ENCODE measurements at regions not wholly inside any gene's neighbourhood (a gene's known extent, or its start where the extent isn't known, plus 50 kb on each side); places are given as distances from the start of the nearest gene placed in this dataset.
"Not testable (repeated sequence)": the region's sequence is repeated elsewhere in the genome, so short reads cannot be mapped to it uniquely, and the experiment has no call there.

DNA sequence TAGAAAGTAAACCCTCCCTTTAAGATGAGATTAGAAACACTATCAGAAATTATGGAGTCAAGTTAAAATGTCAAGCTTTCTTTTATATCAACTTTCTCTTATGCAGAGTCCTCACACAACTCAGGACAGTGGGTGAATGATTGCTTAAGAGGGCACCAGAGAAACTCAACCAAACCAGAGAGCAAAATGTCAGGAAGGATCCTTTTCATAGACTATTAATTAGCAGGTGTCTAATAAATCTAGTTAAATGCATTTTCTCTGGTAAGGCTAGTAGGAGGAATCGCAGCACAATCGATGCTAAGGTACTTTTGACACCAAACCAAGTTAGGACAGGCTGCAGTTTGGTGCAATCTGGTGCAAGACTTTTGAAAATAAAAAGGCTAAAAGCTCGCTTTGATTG lies 614.7 kb upstream of the FOXG1 start:
- Mint-ChIP-seq H3K4me3 (no peak overlapping the region), H3K27me3 (ENCODE audit: low read depth) (no peaks in the 10 kb centered on the region), H3K27ac (no peak overlapping the region), H3K9me3 (peaks cover 44% of the 10 kb centered on the region), H3K4me1 (ENCODE audit: low read depth) (no peaks in the 10 kb centered on the region), H3K36me3 (ENCODE audit: low read depth) (no peaks in the 10 kb centered on the region)
- no peak for DNase-seq (ENCODE audit: low spot score)

DNA sequence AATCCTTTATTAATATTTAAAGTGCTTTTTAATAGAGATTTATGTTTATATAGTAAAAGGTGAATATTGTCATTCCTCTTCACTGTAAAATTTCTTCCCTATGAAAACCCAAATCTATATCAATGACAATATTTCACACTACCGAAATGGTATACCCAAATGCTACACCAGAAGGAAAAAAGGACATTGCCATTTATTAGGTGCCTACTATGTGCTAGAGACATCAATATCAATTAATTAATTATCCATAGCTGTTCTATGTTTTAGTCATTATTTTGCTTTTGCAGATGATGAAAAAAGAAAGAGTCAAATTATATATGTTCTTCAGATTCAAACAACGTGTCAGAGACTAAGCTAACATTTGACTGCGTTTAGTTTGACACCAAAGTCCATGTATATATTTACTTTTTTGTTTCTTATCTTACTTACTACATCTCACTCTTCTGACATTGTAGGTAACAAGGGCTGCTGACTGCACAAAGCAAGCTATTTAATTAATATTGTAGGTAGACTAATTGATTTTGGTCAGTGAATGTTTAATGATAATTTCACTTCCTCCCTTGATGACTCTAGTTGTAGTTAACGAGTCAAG lies 614.0 kb upstream of the FOXG1 start:
- Mint-ChIP-seq H3K4me1 (ENCODE audit: low read depth) (no peaks in the 10 kb centered on the region), H3K4me3 (no peak overlapping the region), H3K27ac (no peak overlapping the region), H3K27me3 (ENCODE audit: low read depth) (no peaks in the 10 kb centered on the region), H3K9me3 (peaks cover 41% of the 10 kb centered on the region), H3K36me3 (ENCODE audit: low read depth) (no peaks in the 10 kb centered on the region)
- no peak for DNase-seq (ENCODE audit: low spot score)

DNA sequence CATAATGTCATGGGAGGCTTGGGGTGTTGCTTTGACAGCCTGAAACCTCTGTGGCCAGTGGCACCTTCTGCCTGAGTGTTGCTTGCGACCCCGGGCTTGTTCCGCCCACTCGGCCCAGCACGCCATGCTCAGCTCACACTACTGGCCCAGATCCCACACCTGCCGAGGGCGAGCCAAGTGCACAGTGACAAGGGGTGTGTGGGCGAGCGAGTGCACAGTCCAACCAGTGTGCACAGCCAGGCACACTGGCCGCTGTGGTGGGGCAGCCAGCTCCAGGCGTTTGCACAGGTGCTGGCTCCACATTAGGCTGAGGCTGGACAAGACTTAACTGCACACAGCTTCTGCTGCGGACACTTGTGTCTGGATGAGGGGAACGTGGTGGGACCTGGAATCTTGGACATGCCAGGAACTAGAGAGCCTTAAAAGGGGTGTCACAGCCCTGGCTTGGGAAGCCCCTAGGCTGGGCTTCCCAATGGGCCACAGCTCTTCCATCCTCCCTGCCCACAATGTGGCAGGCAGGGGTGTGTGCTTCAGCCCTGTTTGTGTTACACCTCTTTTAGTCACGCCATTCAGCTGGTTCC lies 609.2 kb upstream of the FOXG1 start:
- peaks cover 40% of the 10 kb centered on the region for H3K9me3 Mint-ChIP-seq
- H3K36me3 Mint-ChIP-seq (ENCODE audit: low read depth), result no peaks in the 10 kb centered on the region
- no peaks in the 10 kb centered on the region for H3K4me1 Mint-ChIP-seq (ENCODE audit: low read depth)
- H3K4me3 Mint-ChIP-seq, result no peak overlapping the region
- no peak overlapping the region for H3K27ac Mint-ChIP-seq
- H3K27me3 Mint-ChIP-seq (ENCODE audit: low read depth), result no peaks in the 10 kb centered on the region
- no peak for DNase-seq (ENCODE audit: low spot score)

DNA sequence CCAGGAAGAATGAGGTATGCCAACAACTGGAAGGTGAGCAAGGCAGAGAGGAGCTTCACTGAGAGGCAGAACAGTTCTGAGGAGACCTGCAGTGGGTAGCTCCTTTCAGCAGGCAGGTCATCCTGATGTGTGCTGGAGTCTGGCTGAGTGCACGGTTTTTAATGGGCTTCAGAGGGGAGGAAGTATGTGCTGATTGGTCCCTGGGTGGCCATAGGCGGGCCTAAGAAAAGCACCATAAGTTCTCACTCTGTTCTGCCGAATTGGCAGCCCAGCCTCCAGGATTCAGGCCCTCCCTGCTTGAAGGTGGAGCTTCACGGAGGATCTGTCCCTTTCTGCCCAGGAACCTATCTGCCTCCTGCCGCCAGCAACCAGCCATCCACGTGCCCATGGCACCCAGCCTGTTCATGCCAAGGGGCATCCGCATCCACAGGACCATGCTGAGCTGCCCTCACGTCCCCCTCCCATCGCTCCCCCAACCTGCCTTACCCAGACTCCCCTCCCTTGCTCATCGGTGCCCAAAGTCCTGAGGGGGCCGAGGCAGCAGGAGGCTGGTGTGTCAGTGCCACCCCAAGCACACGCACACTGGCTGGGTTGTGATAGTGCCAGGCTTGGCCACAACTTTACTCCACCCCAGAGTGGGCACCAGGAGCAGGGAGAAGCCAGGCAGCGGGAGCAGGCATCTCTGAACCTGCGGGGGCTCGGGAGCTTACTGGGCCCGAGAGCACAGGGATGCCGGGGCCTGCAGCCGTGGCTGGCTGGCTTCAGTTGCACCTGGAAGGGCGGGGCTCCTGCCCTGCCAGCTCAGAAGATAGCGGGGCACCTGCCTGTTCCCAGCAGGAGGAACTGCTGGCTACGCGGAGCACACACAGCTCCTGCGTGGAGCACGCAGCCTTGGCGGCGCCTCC lies 608.4 kb upstream of the FOXG1 start:
- H3K27me3 Mint-ChIP-seq (ENCODE audit: low read depth), result no peaks in the 10 kb centered on the region
- no peak overlapping the region for H3K27ac Mint-ChIP-seq
- H3K36me3 Mint-ChIP-seq (ENCODE audit: low read depth), result no peaks in the 10 kb centered on the region
- DNase-seq (ENCODE audit: low spot score), result no peak
- no peak overlapping the region for H3K4me3 Mint-ChIP-seq
- no peaks in the 10 kb centered on the region for H3K4me1 Mint-ChIP-seq (ENCODE audit: low read depth)
- peaks cover 41% of the 10 kb centered on the region for H3K9me3 Mint-ChIP-seq

DNA sequence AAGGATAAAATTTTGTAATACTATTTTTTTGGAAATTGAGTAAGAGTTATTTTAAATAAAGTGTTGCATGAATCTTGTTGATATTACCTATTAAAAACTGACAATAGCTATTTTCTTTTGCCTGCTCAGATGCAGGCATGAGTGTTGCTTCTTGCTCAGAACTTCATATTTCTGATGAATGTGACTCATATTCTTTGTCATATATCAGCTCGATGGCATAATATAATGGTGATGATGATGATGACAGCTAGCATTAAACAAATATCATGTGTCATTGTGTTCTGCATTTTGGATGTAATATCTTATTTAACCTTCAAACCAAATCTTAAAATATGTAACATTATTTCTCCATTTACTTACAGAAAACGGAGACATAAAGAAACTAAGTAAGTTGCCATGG lies 605.5 kb upstream of the FOXG1 start:
- no peaks in the 10 kb centered on the region for H3K36me3 Mint-ChIP-seq (ENCODE audit: low read depth)
- H3K9me3 Mint-ChIP-seq, result peaks cover 35% of the 10 kb centered on the region
- no peak overlapping the region for H3K4me3 Mint-ChIP-seq
- no peak for DNase-seq (ENCODE audit: low spot score)
- no peaks in the 10 kb centered on the region for H3K27me3 Mint-ChIP-seq (ENCODE audit: low read depth)
- H3K27ac Mint-ChIP-seq, result no peak overlapping the region
- H3K4me1 Mint-ChIP-seq (ENCODE audit: low read depth), result no peaks in the 10 kb centered on the region

DNA sequence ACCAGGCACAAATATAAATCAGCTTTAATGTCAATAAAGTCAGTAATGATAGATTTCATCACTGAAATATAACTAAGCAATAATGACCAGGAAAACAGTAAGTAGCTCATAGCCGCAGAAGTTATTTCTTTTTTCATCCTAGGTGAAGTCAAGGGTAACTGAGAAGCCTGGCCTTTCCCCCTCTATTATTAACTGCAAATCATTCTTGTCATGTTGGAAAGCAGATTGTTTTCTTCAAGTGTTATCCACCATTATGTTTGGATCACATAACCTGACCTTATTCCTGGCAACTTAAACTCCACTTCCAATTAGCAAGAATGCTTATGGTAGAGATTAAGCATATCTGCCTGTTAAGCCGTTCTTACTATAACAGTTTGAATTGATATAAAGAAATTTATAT lies 603.4 kb upstream of the FOXG1 start:
- Mint-ChIP-seq H3K9me3 (peaks cover 33% of the 10 kb centered on the region), H3K4me3 (no peak overlapping the region), H3K36me3 (ENCODE audit: low read depth) (no peaks in the 10 kb centered on the region), H3K27ac (no peak overlapping the region), H3K4me1 (ENCODE audit: low read depth) (no peaks in the 10 kb centered on the region), H3K27me3 (ENCODE audit: low read depth) (no peaks in the 10 kb centered on the region)
- DNase-seq (ENCODE audit: low spot score), result no peak

DNA sequence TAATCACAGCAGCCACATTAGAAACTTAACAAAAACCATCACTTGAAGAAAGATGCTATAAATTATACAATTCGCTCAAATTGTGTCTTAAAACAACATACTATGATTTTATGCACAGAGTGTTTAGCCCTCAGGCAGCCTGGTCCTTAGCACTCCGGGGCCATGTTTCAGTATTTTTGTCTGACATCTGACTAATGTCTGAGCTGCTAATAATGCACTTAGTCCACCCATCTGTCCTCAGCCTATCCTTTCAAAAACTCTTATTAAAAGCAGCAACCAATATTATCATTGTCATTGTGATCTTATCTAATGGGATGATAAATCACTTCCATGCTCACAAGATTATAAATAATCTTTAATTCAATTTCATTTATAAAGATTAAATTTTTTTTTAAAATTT lies 602.7 kb upstream of the FOXG1 start:
- Mint-ChIP-seq H3K36me3 (ENCODE audit: low read depth) (no peaks in the 10 kb centered on the region), H3K27me3 (ENCODE audit: low read depth) (no peaks in the 10 kb centered on the region), H3K27ac (no peak overlapping the region), H3K4me3 (no peak overlapping the region), H3K4me1 (ENCODE audit: low read depth) (no peaks in the 10 kb centered on the region), H3K9me3 (peaks cover 37% of the 10 kb centered on the region)
- no peak for DNase-seq (ENCODE audit: low spot score)

DNA sequence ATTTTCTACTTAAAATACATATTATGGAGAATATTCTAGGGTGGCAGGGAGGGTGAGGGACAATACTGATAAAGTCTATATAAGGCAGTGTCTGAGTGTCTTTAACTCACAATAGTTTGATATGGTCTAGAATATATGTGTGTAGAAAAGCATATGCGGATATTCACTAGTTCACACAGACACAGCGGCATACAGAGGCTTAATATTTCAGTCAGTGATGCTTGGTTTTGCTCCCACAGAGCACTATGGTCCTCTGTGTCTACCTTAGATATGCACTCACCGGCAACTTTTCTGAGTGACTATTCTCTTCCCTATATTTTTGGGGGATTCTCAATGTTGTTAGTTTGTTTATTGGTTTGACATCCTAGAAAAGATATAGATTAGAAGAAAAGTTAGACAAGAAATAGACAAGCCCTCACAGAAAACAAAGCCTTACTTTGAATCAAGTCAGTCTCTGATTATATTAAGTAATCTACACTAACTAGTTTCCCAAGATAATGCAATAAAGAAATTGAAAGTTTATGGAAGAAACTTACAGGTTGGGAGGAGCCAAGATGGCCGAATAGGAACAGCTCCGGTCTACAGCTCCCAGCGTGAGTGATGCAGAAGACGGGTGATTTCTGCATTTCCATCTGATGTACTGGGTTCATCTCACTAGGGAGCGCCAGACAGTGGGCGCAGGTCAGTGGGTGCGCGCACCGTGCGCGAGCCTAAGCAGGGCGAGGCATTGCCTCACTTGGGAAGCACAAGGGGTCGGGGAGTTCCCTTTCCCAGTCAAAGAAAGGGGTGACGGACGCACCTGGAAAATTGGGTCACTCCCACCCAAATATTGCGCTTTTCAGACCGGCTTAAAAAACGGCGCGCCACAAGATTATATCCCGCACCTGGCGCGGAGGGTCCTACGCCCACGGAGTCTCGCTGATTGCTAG lies 578.4 kb upstream of the FOXG1 start:
- DNase-seq (ENCODE audit: low spot score); H3K36me3 Mint-ChIP-seq (ENCODE audit: low read depth); H3K27me3 Mint-ChIP-seq (ENCODE audit: low read depth); H3K27ac Mint-ChIP-seq; H3K4me3 Mint-ChIP-seq; H3K4me1 Mint-ChIP-seq (ENCODE audit: low read depth): not testable (repeated sequence)
- peaks cover 25% of the 10 kb centered on the region for H3K9me3 Mint-ChIP-seq

DNA sequence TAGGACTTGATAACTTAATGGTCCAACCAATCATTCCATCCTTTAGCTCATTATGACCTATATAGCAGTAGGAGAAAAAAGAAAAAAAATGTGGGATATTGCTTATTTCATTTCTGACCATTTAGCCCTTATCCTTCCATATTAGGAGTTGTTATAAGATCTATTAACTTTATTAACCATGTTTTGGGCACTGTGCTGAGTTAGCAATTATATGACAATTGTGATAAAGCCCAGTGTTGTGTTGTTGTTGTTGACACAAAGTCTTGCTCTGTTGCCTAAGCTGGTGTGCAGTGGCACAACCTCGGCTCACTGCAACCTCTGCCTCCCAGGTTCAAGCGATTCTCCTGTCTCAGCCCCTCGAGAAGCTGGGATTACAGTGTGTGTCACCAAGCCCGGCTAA lies 569.7 kb upstream of the FOXG1 start:
- Mint-ChIP-seq H3K36me3 (ENCODE audit: low read depth) (no peaks in the 10 kb centered on the region), H3K9me3 (peaks cover 35% of the 10 kb centered on the region), H3K27ac (no peak overlapping the region), H3K4me1 (ENCODE audit: low read depth) (no peaks in the 10 kb centered on the region), H3K27me3 (ENCODE audit: low read depth) (no peaks in the 10 kb centered on the region), H3K4me3 (no peak overlapping the region)
- DNase-seq (ENCODE audit: low spot score), result no peak

DNA sequence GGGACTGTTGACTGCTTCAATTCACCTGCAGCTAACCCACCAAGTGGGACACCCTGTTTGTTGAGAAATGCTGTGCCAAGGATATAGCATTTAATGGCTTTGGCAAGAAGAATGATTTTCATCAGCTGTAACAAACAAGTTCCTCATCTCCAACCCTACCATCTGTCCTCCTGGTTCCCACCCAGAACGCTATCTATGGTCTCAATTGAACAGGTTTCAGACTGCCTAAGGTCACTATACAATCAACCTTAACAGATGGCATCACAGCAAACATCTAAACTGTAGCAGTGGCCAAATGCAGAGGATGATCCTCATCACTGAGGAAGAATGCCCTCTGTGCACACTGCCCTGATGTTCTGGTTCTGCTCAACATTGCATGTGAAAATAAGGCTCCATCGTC lies 546.2 kb upstream of the FOXG1 start:
- DNase-seq (ENCODE audit: low spot score), result no peak
- Mint-ChIP-seq H3K4me3 (no peak overlapping the region), H3K4me1 (ENCODE audit: low read depth) (no peaks in the 10 kb centered on the region), H3K27ac (no peak overlapping the region), H3K27me3 (ENCODE audit: low read depth) (no peaks in the 10 kb centered on the region), H3K36me3 (ENCODE audit: low read depth) (no peaks in the 10 kb centered on the region), H3K9me3 (peaks cover 44% of the 10 kb centered on the region)

DNA sequence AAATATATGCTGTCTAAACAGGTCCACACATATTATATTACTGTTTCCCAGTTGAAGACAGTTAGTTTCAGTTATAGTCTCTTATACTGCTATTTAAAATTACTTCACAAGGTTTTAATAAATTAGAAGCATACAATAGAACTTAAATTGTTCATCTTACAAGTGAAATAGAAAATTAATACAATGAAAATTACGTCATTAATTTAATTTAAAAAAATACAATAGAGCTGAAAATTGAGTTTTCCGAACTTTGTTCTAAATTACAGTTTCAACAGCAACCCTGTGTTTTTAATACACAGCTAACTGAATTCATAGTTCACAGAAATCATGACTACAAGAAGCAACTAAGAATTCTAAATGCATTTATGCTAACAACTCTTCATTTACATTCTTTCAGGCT lies 525.7 kb upstream of the FOXG1 start:
- no peak overlapping the region for H3K27ac Mint-ChIP-seq
- H3K4me3 Mint-ChIP-seq, result no peak overlapping the region
- H3K9me3 Mint-ChIP-seq, result peaks cover 50% of the 10 kb centered on the region
- no peaks in the 10 kb centered on the region for H3K27me3 Mint-ChIP-seq (ENCODE audit: low read depth)
- no peaks in the 10 kb centered on the region for H3K4me1 Mint-ChIP-seq (ENCODE audit: low read depth)
- H3K36me3 Mint-ChIP-seq (ENCODE audit: low read depth), result no peaks in the 10 kb centered on the region
- DNase-seq (ENCODE audit: low spot score), result no peak

DNA sequence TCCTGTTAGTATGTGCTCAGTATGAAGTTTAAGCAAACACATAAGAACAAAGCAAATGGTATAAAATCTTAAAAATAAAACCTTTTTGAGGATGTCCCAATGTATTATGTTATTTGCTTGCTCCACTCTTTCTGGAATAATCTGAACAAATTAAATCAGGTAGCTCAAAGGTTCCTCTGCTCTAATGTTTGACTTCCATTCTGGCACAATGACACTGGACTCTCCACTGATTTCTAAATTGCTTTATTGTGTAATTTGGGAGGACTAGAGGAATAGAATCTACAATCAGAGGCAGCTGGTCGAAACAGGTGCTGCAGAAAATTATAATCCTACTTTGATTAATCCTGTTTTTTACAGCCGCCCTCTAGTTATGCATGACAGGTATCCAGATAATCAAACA lies 523.7 kb upstream of the FOXG1 start:
- no peak for DNase-seq (ENCODE audit: low spot score)
- H3K4me1 Mint-ChIP-seq (ENCODE audit: low read depth), result no peaks in the 10 kb centered on the region
- H3K9me3 Mint-ChIP-seq, result peaks cover 43% of the 10 kb centered on the region
- no peak overlapping the region for H3K4me3 Mint-ChIP-seq
- no peak overlapping the region for H3K27ac Mint-ChIP-seq
- H3K27me3 Mint-ChIP-seq (ENCODE audit: low read depth), result no peaks in the 10 kb centered on the region
- H3K36me3 Mint-ChIP-seq (ENCODE audit: low read depth), result no peaks in the 10 kb centered on the region

DNA sequence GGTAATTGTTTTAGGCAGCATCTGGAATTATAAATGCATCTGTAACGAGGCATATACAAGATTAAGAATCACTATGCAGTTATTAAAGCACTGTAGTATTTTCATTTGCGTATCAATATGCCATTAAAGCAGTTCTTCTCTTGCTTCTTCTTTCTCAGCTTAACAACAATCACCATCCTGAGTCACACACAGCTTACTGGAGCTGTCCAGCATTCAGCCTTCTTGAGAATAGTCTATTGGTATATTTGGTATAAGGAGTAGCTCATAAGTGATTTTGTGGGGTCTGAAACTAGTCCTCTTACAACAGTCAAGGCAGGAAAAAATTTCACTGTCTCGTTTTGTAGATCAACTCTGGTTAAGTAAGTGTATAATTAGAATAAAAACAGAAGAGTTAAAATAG lies 523.0 kb upstream of the FOXG1 start:
- no peaks in the 10 kb centered on the region for H3K36me3 Mint-ChIP-seq (ENCODE audit: low read depth)
- no peak for DNase-seq (ENCODE audit: low spot score)
- H3K4me3 Mint-ChIP-seq, result no peak overlapping the region
- H3K27me3 Mint-ChIP-seq (ENCODE audit: low read depth), result no peaks in the 10 kb centered on the region
- no peaks in the 10 kb centered on the region for H3K4me1 Mint-ChIP-seq (ENCODE audit: low read depth)
- H3K9me3 Mint-ChIP-seq, result peaks cover 43% of the 10 kb centered on the region
- H3K27ac Mint-ChIP-seq, result no peak overlapping the region

DNA sequence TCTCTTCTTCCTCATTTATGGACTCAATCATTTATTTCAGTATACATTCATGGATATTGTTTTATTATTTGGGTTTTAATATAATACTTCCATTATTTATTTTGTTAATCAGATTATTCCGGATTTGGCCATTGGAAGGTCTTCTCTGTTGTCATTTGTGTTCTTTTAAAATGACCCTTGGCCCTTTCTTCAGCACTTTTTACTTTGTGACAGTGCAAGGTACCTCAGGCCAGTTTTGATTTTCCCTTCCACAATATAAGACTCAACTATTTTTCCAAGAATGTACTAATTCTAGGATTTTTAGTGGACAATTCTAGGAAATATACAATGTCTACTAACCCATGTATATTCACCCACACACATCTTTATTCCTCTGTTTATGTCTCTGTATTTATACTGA lies 521.4 kb upstream of the FOXG1 start:
- H3K27me3 Mint-ChIP-seq (ENCODE audit: low read depth), result no peaks in the 10 kb centered on the region

More for the DNA sequence above, 521.4 kb upstream of the FOXG1 start:
- DNase-seq (ENCODE audit: low spot score), result no peak
- H3K4me1 Mint-ChIP-seq (ENCODE audit: low read depth), result no peaks in the 10 kb centered on the region
- H3K4me3 Mint-ChIP-seq, result no peak overlapping the region
- H3K27ac Mint-ChIP-seq, result no peak overlapping the region
- H3K36me3 Mint-ChIP-seq (ENCODE audit: low read depth), result no peaks in the 10 kb centered on the region
- H3K9me3 Mint-ChIP-seq, result peaks cover 41% of the 10 kb centered on the region
